ENCODE measurements at regions not wholly inside any gene's neighbourhood (a gene's known extent, or its start where the extent isn't known, plus 50 kb on each side); places are given as distances from the start of the nearest gene placed in this dataset.

GRCh38 chr6:93523365-93523764 is 104.0 kb upstream of the EPHA7 start:
- TF ChIP-seq ZFP3 (CRISPR knock-in tag; IDR thresholded peaks at IDR 0.05) (no peak), ZNF565 (CRISPR knock-in tag; conservative IDR thresholded peaks at IDR 0.05; ENCODE audit: low read depth) (no peak)
- no peak for ATAC-seq

DNA sequence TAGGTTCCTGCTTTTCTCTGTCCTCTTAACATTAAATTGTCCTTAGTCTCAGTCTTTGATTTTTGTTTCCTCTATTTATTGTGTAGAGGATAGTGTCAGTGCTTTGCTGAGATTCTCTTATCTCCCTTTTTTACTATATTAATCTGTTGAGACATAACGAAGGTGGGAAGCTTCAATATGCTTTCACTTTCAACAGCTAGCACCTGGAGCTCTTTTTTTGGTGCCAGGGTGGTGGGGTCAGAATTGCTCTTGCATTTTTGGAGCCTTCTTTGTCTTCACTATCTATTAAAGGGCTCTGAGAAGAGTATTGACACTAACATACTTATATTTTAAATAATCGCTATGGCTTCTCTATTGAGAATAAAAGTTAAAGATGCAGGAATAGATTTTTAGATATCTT is 97.1 kb upstream of the EPHA7 start:
- no peak for ATAC-seq
- TF ChIP-seq CSDC2 (CRISPR knock-in tag; IDR thresholded peaks at IDR 0.05): no peak
- TF ChIP-seq OSR1 (CRISPR knock-in tag; IDR thresholded peaks at IDR 0.05): no peak
- no peak for TF ChIP-seq ZNF8 (CRISPR knock-in tag; IDR thresholded peaks at IDR 0.05)
- no peak for TF ChIP-seq ZFP3 (CRISPR knock-in tag; IDR thresholded peaks at IDR 0.05)
- no peak for TF ChIP-seq TCF4 (CRISPR knock-in tag; IDR thresholded peaks at IDR 0.05; ENCODE audit: borderline replicate concordance)
- TF ChIP-seq POU6F1 (CRISPR knock-in tag; IDR thresholded peaks at IDR 0.05; ENCODE audit: borderline replicate concordance, low read depth): no peak
- no peak for TF ChIP-seq ZC3H10 (CRISPR knock-in tag; IDR thresholded peaks at IDR 0.05)
- no peak for TF ChIP-seq ZFP30 (CRISPR knock-in tag; IDR thresholded peaks at IDR 0.05)
- TF ChIP-seq RARB (CRISPR knock-in tag; IDR thresholded peaks at IDR 0.05): no peak
- no peak for TF ChIP-seq ESRRG (CRISPR knock-in tag; IDR thresholded peaks at IDR 0.05)
- TF ChIP-seq, protein P1, sequence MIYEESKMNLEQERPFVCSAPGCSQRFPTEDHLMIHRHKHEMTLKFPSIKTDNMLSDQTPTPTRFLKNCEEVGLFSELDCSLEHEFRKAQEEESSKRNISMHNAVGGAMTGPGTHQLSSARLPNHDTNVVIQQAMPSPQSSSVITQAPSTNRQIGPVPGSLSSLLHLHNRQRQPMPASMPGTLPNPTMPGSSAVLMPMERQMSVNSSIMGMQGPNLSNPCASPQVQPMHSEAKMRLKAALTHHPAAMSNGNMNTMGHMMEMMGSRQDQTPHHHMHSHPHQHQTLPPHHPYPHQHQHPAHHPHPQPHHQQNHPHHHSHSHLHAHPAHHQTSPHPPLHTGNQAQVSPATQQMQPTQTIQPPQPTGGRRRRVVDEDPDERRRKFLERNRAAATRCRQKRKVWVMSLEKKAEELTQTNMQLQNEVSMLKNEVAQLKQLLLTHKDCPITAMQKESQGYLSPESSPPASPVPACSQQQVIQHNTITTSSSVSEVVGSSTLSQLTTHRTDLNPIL (CRISPR knock-in tag; IDR thresholded peaks at IDR 0.05; ENCODE audit: low read depth): no peak
- no peak for TF ChIP-seq ZNF70 (CRISPR knock-in tag; IDR thresholded peaks at IDR 0.05)
- TF ChIP-seq TOX (CRISPR knock-in tag; IDR thresholded peaks at IDR 0.05; ENCODE audit: borderline replicate concordance): no peak
- TF ChIP-seq, protein P2, sequence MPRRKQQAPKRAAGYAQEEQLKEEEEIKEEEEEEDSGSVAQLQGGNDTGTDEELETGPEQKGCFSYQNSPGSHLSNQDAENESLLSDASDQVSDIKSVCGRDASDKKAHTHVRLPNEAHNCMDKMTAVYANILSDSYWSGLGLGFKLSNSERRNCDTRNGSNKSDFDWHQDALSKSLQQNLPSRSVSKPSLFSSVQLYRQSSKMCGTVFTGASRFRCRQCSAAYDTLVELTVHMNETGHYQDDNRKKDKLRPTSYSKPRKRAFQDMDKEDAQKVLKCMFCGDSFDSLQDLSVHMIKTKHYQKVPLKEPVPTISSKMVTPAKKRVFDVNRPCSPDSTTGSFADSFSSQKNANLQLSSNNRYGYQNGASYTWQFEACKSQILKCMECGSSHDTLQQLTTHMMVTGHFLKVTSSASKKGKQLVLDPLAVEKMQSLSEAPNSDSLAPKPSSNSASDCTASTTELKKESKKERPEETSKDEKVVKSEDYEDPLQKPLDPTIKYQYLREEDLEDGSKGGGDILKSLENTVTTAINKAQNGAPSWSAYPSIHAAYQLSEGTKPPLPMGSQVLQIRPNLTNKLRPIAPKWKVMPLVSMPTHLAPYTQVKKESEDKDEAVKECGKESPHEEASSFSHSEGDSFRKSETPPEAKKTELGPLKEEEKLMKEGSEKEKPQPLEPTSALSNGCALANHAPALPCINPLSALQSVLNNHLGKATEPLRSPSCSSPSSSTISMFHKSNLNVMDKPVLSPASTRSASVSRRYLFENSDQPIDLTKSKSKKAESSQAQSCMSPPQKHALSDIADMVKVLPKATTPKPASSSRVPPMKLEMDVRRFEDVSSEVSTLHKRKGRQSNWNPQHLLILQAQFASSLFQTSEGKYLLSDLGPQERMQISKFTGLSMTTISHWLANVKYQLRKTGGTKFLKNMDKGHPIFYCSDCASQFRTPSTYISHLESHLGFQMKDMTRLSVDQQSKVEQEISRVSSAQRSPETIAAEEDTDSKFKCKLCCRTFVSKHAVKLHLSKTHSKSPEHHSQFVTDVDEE (CRISPR knock-in tag; IDR thresholded peaks at IDR 0.05): no peak
- TF ChIP-seq ZNF565 (CRISPR knock-in tag; conservative IDR thresholded peaks at IDR 0.05; ENCODE audit: low read depth): no peak
- TF ChIP-seq ISL1 (CRISPR knock-in tag; IDR thresholded peaks at IDR 0.05): no peak
- no peak for TF ChIP-seq BACH2 (CRISPR knock-in tag; IDR thresholded peaks at IDR 0.05; ENCODE audit: borderline replicate concordance)
- TF ChIP-seq PPARA (CRISPR knock-in tag; IDR thresholded peaks at IDR 0.05; ENCODE audit: borderline replicate concordance): no peak
- TF ChIP-seq, protein P3, sequence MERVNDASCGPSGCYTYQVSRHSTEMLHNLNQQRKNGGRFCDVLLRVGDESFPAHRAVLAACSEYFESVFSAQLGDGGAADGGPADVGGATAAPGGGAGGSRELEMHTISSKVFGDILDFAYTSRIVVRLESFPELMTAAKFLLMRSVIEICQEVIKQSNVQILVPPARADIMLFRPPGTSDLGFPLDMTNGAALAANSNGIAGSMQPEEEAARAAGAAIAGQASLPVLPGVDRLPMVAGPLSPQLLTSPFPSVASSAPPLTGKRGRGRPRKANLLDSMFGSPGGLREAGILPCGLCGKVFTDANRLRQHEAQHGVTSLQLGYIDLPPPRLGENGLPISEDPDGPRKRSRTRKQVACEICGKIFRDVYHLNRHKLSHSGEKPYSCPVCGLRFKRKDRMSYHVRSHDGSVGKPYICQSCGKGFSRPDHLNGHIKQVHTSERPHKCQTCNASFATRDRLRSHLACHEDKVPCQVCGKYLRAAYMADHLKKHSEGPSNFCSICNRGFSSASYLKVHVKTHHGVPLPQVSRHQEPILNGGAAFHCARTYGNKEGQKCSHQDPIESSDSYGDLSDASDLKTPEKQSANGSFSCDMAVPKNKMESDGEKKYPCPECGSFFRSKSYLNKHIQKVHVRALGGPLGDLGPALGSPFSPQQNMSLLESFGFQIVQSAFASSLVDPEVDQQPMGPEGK (CRISPR knock-in tag; IDR thresholded peaks at IDR 0.05; ENCODE audit: borderline replicate concordance): no peak
- no peak for TF ChIP-seq ARNTL (CRISPR knock-in tag; IDR thresholded peaks at IDR 0.05; ENCODE audit: borderline replicate concordance, low read depth)

- ATAC-seq: no peak
- TF ChIP-seq ARNTL (CRISPR knock-in tag; IDR thresholded peaks at IDR 0.05; ENCODE audit: borderline replicate concordance, low read depth) (no peak), ZNF565 (CRISPR knock-in tag; conservative IDR thresholded peaks at IDR 0.05; ENCODE audit: low read depth) (no peak), POU6F1 (CRISPR knock-in tag; IDR thresholded peaks at IDR 0.05; ENCODE audit: borderline replicate concordance, low read depth) (no peak)
- TF ChIP-seq, protein P1 (CRISPR knock-in tag; IDR thresholded peaks at IDR 0.05; ENCODE audit: low read depth): no peak
Measured at GRCh38 chr6:93515736-93516135, 96.4 kb upstream of the EPHA7 start.

Data from SK-N-SH treated with all-trans-retinoic acid at 6 μM for 48 hours (cell line).